Activated naive CD8-positive, alpha-beta T cell treated with anti-CD3 and anti-CD28 coated beads for 36 hours (primary cell): ENCODE measurements at regions not wholly inside any gene's neighbourhood (a gene's known extent, or its start where the extent isn't known, plus 50 kb on each side); places are given as distances from the start of the nearest gene placed in this dataset.

Source experiments
- DNase-seq: peaks from one replicate; pipeline ENCODE4 v3.0.0; 2021
- H3K27ac Mint-ChIP-seq: one replicate; pipeline ENCODE4 v1.8.0; 2022; ENCODE audit warnings: mild to moderate bottlenecking, moderate library complexity, mixed read lengths
- H3K27me3 Mint-ChIP-seq: one replicate; pipeline ENCODE4 v1.8.0; 2022; ENCODE audit warnings: mild to moderate bottlenecking, mixed read lengths
- H3K36me3 Mint-ChIP-seq: one replicate; pipeline ENCODE4 v1.8.0; 2021; ENCODE audit warnings: mild to moderate bottlenecking, mixed read lengths
- H3K4me1 Mint-ChIP-seq: one replicate; pipeline ENCODE4 v1.8.0; 2021; ENCODE audit warnings: mixed read lengths
- H3K4me3 Mint-ChIP-seq: one replicate; pipeline ENCODE4 v1.8.0; 2022; ENCODE audit warnings: mild to moderate bottlenecking, moderate library complexity, mixed read lengths
- H3K9me3 Mint-ChIP-seq: one replicate; pipeline ENCODE4 v1.8.0; 2022; ENCODE audit warnings: mixed read lengths

GRCh38 chr10:60508831-60509230, 119.2 kb upstream of the ANK3 start:
- Mint-ChIP-seq H3K4me3 (no peak overlapping the region), H3K27me3 (no peaks in the 10 kb centered on the region), H3K4me1 (no peaks in the 10 kb centered on the region), H3K9me3 (no peaks in the 10 kb centered on the region), H3K36me3 (no peaks in the 10 kb centered on the region), H3K27ac (no peak overlapping the region)
- DNase-seq, result no peak

DNA sequence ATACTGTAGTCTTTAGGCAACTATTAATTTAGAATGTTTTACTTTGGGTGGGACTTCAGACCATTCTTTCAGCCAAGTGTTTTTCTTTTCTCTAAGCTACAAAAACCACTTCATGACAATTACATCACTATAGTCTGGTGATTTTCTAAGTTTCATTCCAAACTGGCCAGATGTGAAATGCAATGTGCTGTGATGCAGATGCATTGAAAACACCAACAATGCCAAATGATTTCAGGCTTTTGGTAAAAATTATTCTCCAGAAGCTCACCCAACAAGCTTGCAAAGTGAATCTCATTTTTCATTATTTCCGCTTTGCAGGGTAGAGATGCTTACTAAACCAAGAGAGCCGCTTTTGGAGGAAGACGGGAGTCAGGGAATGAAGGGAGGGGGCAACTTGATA, 118.4 kb upstream of the ANK3 start:
- no peak for DNase-seq
- Mint-ChIP-seq H3K4me1 (no peaks in the 10 kb centered on the region), H3K9me3 (no peaks in the 10 kb centered on the region), H3K4me3 (no peak overlapping the region), H3K27me3 (no peaks in the 10 kb centered on the region), H3K27ac (no peak overlapping the region), H3K36me3 (no peaks in the 10 kb centered on the region)

GRCh38 chr10:60502621-60503020, 112.9 kb upstream of the ANK3 start:
- no peaks in the 10 kb centered on the region for H3K36me3 Mint-ChIP-seq

DNA sequence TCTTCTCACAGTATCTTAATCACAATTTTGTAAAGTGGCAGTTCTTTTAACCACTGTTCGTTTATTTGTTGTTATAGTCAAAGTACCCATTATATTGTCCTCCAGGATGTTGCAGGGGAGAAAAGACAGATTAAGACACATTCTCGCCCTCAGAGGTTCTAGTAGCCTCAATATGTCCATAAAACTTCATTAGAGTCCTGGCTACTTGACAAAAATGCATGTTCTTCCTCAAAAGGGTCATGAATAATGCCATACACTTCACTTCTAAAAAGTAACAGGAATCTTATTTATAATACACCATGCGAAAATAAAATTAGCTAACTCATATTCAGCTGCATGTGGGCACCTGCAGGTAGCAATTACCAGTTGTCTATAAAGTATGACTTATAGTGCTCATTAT, 109.3 kb upstream of the ANK3 start:
- Mint-ChIP-seq H3K36me3 (no peaks in the 10 kb centered on the region), H3K9me3 (no peaks in the 10 kb centered on the region), H3K4me1 (no peaks in the 10 kb centered on the region), H3K27me3 (peaks cover 8% of the 10 kb centered on the region), H3K27ac (no peak overlapping the region), H3K4me3 (no peak overlapping the region)
- no peak for DNase-seq

More at GRCh38 chr10:60502621-60503020, 112.9 kb upstream of the ANK3 start:
- Mint-ChIP-seq H3K27ac (no peak overlapping the region), H3K4me3 (no peak overlapping the region), H3K9me3 (no peaks in the 10 kb centered on the region), H3K27me3 (peaks cover 8% of the 10 kb centered on the region), H3K4me1 (no peaks in the 10 kb centered on the region)
- DNase-seq, result no peak

- H3K4me3 Mint-ChIP-seq, result no peak overlapping the region
- no peaks in the 10 kb centered on the region for H3K4me1 Mint-ChIP-seq
- H3K27ac Mint-ChIP-seq, result no peak overlapping the region
- no peaks in the 10 kb centered on the region for H3K36me3 Mint-ChIP-seq
- H3K9me3 Mint-ChIP-seq, result no peaks in the 10 kb centered on the region
- no peak for DNase-seq
- H3K27me3 Mint-ChIP-seq, result peaks cover 5% of the 10 kb centered on the region
Observed at GRCh38 chr10:60497364-60497763, 107.7 kb upstream of the ANK3 start.

- Mint-ChIP-seq H3K27ac (no peak overlapping the region), H3K4me3 (no peak overlapping the region), H3K27me3 (peaks cover 3% of the 10 kb centered on the region), H3K36me3 (no peaks in the 10 kb centered on the region), H3K9me3 (no peaks in the 10 kb centered on the region), H3K4me1 (no peaks in the 10 kb centered on the region)
- no peak for DNase-seq
Observed at GRCh38 chr10:60496181-60496580, 106.5 kb upstream of the ANK3 start.

GRCh38 chr10:60495338-60496055, 105.8 kb upstream of the ANK3 start:
- Mint-ChIP-seq H3K27me3 (peaks cover 3% of the 10 kb centered on the region), H3K36me3 (no peaks in the 10 kb centered on the region), H3K4me1 (no peaks in the 10 kb centered on the region), H3K27ac (no peak overlapping the region), H3K4me3 (no peak overlapping the region), H3K9me3 (no peaks in the 10 kb centered on the region)
- no peak for DNase-seq

DNA sequence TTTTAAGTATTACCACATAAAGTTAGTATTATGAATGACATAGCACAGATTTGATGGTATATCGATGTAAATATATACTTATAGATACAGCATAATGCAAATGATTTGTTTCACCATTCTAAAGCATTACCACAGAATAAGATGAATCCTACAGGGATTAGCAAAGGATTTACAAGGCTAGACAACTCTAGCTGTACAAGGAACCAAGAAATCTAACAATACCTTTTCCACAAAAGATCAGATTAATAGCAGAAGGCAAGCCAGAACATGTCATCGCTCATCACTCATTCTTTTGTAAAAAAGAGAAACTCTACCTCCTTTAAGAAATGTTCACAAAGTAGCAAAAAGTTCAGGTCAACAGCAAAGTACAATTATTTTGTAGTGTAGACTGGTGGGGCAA, 105.1 kb upstream of the ANK3 start:
- Mint-ChIP-seq H3K9me3 (no peaks in the 10 kb centered on the region), H3K27ac (no peak overlapping the region), H3K4me1 (no peaks in the 10 kb centered on the region), H3K27me3 (no peaks in the 10 kb centered on the region), H3K36me3 (no peaks in the 10 kb centered on the region), H3K4me3 (no peak overlapping the region)
- DNase-seq, result no peak

DNA sequence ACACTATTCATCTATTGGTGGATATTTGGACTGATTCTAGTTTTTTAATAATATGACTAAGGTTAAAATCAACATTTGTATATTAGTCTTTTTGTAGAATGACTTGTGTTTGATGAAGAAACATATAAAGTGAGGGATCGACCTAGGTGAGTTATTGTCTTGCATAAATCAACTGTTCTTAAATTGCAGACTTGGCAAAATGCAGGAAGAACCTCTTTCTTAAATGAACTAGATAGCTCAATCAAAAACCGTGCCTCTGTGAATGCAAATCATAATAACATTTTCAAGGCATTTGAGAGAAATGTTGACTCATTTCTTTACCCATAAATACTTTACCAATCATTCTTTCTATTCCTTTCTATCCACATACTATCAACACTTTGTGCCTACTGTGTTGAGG, 101.5 kb upstream of the ANK3 start:
- H3K4me1 Mint-ChIP-seq, result no peaks in the 10 kb centered on the region
- no peak overlapping the region for H3K4me3 Mint-ChIP-seq
- H3K36me3 Mint-ChIP-seq, result no peaks in the 10 kb centered on the region
- H3K9me3 Mint-ChIP-seq, result no peaks in the 10 kb centered on the region
- peaks cover 3% of the 10 kb centered on the region for H3K27me3 Mint-ChIP-seq
- H3K27ac Mint-ChIP-seq, result no peak overlapping the region
- DNase-seq, result no peak

DNA sequence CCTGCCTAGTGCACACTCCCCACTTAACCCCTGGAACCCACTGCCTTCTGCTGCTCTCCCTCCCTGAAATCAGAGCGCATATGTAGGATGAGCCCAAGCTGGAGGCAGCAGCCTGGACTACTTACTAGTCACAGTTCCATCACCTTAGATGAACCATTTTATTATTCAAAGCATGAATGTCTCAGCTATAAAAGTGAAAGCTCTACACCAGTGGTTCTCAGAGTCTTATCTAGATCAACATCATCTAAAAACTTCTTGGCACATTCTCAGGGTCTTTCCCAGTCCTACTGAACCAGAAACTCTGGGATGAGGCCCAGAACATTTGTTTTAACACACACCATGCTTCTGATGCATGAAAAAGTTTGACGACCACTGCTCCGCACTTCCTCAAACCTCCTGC, 100.3 kb upstream of the ANK3 start:
- DNase-seq, result no peak
- no peaks in the 10 kb centered on the region for H3K36me3 Mint-ChIP-seq
- no peaks in the 10 kb centered on the region for H3K9me3 Mint-ChIP-seq
- peaks cover 7% of the 10 kb centered on the region for H3K27me3 Mint-ChIP-seq
- no peaks in the 10 kb centered on the region for H3K4me1 Mint-ChIP-seq
- H3K27ac Mint-ChIP-seq, result no peak overlapping the region
- H3K4me3 Mint-ChIP-seq, result no peak overlapping the region

- H3K27ac Mint-ChIP-seq, result no peak overlapping the region
- H3K36me3 Mint-ChIP-seq, result no peaks in the 10 kb centered on the region
- H3K4me1 Mint-ChIP-seq, result no peaks in the 10 kb centered on the region
- peaks cover 7% of the 10 kb centered on the region for H3K27me3 Mint-ChIP-seq
- H3K9me3 Mint-ChIP-seq, result no peaks in the 10 kb centered on the region
- H3K4me3 Mint-ChIP-seq, result no peak overlapping the region
- DNase-seq, result no peak
Observed at GRCh38 chr10:60488111-60488669, 98.5 kb upstream of the ANK3 start.

GRCh38 chr10:60487543-60487942, 97.9 kb upstream of the ANK3 start:
- no peaks in the 10 kb centered on the region for H3K36me3 Mint-ChIP-seq
- peaks cover 7% of the 10 kb centered on the region for H3K27me3 Mint-ChIP-seq
- H3K4me3 Mint-ChIP-seq, result no peak overlapping the region
- no peak for DNase-seq
- no peaks in the 10 kb centered on the region for H3K4me1 Mint-ChIP-seq
- H3K27ac Mint-ChIP-seq, result no peak overlapping the region
- H3K9me3 Mint-ChIP-seq, result no peaks in the 10 kb centered on the region

GRCh38 chr10:60485025-60485424, 95.3 kb upstream of the ANK3 start:
- Mint-ChIP-seq H3K9me3 (no peaks in the 10 kb centered on the region), H3K4me1 (no peaks in the 10 kb centered on the region), H3K27me3 (peaks cover 10% of the 10 kb centered on the region), H3K4me3 (no peak overlapping the region), H3K36me3 (no peaks in the 10 kb centered on the region), H3K27ac (no peak overlapping the region)
- DNase-seq, result no peak

DNA sequence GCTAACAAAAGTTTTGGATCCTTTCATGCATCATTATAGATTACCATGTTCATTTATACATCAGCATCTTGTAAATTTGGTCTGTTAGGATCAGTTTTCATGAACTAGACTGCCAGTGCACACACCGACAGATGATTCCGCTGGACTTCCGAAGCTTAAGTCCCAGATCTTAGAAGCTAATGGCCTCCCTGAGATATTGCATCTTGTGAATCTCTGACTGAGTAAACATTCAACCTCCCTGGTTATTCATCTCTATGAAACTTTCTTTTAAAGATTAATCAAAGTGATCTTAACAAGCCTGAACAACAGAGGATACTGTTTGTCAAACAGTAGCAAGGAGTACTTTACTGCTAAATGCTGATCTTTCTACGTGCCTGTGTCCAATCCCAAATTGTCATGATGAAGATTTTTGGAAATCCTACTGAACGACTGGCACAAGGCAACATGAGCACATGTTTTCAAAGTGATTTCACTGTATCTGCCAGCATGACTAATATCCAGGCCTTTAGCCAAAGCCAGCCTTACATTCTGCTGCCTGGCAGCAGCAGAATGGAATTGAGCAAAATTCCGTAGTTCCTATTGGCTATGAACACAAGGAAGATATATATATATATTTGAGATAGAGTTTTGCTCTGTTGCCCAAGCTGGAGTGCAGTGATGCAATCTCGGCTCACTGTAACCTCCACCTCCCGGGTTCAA, 91.3 kb upstream of the ANK3 start:
- no peak overlapping the region for H3K27ac Mint-ChIP-seq
- H3K4me3 Mint-ChIP-seq, result no peak overlapping the region
- DNase-seq, result no peak
- no peaks in the 10 kb centered on the region for H3K36me3 Mint-ChIP-seq
- no peaks in the 10 kb centered on the region for H3K4me1 Mint-ChIP-seq
- H3K9me3 Mint-ChIP-seq, result no peaks in the 10 kb centered on the region
- H3K27me3 Mint-ChIP-seq, result peaks cover 7% of the 10 kb centered on the region

GRCh38 chr10:60479305-60480020, 89.8 kb upstream of the ANK3 start:
- peaks cover 3% of the 10 kb centered on the region for H3K27me3 Mint-ChIP-seq
- H3K27ac Mint-ChIP-seq, result no peak overlapping the region
- no peaks in the 10 kb centered on the region for H3K4me1 Mint-ChIP-seq
- no peak for DNase-seq
- no peaks in the 10 kb centered on the region for H3K9me3 Mint-ChIP-seq
- no peak overlapping the region for H3K4me3 Mint-ChIP-seq
- H3K36me3 Mint-ChIP-seq, result no peaks in the 10 kb centered on the region
